HG02610 (cell line): ENCODE measurements at regions not wholly inside any gene's neighbourhood (a gene's known extent, or its start where the extent isn't known, plus 50 kb on each side); places are given as distances from the start of the nearest gene placed in this dataset.

Source experiments
- ATAC-seq: cut with Tn5 transposase; IDR thresholded peaks from one replicate; pipeline ENCODE4 v1.9.1; 2021; ENCODE audit warnings: mild to moderate bottlenecking, moderate library complexity; ENCODE audit not compliant: unreplicated experiment

DNA sequence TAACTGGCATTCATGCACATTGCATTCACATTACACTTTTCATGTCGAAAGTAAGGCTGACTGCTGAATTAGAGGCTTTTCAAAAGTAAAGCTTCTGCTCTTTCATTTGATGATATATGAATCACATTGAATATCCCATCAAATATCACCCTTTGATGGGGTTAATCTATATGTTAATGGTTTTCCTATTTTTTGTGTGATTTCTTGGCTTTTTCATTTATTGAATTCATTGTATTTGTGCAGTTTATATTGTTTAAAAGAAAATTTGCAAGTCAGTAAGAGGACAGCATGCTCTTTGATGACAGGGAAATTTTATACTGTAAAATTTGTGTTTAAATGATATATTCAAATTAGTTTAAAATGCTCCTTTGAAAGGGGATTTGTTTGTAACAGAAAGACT lies 344.1 kb downstream of the PCDH10 start:
- ATAC-seq: no peak

DNA sequence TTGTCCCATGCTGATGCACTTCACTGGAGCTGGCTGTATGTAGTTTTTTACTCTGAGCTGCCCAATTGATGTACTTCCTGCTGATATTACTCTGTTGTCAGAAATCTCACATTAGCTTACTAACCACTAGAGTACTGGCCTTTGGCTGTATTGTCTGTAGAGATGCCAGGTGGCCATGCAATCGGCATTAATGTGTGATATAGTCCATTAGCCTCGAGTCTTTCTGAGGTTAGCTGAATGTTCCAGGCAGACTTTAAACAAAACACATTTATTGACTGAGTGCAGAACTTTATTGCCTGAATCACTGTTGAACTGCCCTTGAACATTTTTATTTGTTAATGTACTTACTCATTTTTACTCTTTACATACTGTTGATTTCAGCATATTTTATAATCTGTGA lies 335.2 kb downstream of the PCDH10 start:
- ATAC-seq: no peak

DNA sequence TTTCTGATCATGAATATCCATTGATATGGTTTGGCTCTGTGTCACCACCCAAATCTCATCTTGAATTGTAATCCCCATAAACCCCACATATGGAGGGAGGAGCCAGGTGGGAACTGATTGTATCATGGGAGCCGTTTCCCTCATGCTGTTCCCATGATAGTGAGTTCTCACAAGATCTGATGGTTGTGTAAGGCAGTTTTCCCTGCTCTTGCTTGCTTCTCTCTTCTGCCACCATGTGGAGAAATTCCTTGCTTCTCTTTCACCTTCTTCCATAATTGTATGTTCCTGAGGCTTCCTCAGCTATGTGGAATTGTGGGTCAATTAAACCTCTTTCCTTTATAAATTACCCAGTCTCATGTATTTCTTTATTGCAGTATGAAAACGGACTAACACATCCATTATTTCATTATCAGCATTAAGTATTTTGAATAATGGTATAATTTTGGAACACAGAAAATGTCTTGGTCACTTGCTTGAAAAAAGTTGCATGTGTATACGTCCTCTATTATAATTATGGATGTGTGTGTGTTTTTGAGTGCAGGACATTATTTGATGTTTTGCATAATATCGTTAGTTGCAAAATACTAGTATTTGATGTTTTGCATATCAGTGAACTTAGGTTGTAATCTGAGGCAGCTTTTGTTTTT lies 334.6 kb downstream of the PCDH10 start:
- no peak for ATAC-seq

DNA sequence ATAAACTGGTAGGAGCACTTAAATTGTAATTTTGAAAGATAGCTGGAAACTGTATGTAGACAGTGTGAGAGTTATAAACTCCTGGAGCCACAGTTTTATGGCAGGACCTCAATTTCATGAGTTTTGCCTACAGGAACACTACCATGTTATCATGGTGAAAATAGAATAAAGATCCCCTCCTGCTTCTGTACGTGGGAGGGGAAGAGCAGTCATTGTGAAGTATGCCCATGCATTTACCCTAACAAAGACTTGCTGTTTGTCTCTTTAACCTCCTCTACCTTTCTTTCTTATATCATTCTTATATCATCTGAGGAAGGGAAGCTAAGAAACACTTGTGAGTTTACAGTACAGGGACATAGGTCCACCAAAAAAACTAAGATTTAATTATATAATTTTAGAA lies 327.0 kb downstream of the PCDH10 start:
- ATAC-seq: no peak

DNA sequence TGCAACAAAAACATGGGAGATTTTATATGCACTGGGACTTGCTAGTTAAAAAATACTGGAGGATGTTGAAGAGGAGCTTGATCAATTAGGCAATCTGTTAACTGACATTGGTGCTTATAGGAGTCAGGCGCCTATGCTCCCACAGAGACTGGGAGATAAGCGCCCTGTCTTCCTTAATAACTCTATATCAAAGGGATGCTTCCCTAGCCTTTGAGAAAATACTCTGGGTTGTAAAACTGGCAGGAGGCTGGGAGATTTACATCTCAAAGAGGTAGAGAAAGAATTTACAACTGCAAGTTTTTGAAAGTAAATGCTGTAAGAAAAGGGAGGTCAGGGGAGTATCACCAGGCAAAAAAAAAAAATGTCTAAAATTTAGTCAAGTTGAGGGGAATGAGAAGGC lies 325.4 kb downstream of the PCDH10 start:
- ATAC-seq: no peak

DNA sequence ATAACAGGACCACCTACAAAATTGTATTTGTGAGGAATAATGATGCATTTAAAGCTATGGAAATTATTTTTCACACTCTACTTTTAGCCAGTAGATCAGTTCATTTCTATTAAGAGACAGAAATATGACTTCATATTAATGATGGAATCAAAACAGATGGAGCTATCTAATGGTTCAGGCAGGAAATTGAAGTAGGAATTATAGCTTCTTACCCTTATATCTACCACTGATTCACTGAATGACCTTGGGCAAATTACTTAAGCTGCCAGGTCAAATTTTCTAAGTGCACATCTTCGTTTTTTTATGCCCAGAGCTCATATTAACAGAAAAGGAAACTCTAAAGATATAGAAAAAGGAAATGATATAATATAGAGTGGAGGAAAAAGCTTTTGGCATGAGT lies 323.1 kb downstream of the PCDH10 start:
- no peak for ATAC-seq

DNA sequence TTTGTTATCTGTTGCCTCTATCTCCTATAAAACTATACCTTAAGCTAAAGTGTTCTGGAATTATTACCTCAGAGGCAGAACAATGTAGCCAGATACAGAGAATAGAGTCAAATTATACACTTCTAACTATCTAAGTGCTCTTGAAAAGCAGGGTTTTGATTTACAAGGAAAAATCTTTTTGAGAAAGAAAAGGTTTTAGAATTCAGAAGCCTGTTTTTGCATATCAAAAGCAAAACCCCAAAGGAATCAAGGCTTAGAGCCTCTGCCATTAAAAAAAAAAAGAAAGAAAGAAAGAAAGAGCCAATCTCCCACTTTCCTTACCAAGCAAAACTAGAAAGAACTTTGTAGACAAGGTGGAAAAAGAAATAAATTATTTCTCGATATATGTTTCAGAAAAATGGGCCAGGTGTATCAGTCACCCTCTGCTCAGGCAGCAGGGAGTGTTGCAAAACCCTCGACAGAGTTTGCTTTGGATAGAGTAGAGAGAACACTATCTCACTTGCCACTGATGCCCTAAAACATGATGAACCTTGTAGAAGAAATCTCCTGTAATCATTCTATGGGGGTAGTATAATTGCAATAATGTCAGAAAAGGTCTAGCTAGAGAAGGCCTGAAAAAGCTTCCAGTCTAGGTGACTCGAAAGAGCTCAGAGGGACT lies 318.3 kb downstream of the PCDH10 start:
- ATAC-seq: no peak

DNA sequence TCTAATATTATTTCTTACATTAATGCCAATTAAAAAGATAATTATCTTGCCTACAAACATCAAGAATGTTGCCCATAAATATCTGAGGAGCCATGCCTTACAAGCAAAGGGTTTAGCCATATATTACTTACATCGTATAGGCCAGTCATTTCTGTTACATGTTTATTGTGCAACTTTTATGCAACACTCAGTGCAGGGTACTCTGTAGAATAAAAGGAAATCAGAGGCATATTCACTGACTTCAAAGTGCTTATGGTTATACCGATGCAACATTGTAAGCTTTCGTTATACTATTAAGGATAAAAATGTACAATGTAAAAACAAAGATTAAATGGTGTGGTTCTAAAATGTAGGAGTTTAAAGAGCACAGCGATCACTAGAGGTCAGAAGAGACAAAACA lies 315.9 kb downstream of the PCDH10 start:
- no peak for ATAC-seq

DNA sequence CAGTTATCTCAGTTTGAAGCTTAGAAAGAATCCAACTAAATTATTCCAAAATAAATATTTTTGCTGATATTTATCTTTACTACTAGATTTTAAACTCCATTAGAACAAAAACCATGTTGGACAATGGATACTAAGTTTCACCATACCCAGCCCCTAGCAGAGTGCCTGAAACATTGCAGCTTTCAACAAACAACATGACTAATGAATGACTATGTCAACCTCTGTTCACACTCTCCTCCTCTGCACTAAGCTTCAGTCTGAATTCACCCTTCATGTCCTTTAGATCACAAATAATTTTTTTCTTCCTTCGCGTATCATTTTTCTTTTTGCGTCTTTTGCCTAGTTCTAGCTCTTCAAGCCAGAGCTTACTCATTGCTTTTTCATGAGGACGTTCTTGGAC lies 315.2 kb downstream of the PCDH10 start:
- ATAC-seq: no peak

DNA sequence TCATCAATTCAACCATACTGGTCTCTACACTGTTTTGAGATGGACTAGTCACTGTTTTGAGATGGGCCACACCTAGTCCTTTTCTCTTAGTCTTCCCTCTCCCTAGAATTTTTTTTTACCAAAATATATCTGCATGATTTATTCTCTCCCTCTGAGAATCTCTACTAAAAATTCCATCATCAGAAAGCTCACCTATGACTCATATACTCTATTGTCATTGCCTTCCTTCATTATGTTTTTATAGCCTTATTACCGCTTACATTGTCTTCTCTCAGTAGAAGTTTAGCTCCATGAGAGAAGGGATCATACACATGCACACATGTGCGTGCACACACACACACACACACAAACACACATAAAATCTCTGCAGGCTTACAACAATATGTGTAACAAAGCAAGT lies 303.6 kb downstream of the PCDH10 start:
- no peak for ATAC-seq

DNA sequence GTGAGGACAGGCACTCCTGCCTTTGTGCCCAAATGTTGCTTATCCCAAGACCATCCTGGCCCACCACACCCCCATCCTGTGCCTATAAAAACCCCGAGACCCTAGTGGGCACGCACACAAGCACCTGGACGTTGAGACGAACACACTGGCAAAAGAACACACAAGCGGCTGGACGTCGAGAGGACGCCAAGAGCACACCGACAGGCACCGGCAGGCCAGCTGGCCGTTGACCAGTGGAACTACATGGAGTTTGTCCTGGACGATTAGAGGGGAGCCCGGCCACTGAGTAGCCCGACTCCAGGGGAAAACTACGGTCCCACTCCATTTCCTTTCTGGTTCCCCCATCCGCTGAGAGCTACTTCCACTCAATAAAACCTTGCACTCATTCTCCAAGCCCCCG lies 301.7 kb downstream of the PCDH10 start:
- no peak for ATAC-seq

DNA sequence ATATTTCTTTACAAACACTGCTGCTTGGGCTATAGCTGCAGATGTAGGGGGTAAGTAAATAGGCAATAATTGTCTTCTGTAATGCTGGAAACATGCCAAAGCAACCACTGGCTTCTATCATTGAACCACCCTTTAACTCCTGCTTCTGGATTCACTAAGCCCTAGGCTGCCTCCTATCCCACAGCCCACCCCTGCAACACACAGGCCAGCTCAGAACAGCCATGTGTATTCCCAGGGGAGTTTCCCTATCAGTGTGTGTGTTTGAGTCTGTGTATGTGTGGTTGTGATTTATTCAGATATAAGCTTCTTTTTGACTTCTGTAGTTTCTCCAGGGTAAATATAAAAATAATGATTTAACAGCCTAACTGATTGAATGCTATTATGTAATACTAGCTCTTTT lies 291.3 kb downstream of the PCDH10 start:
- ATAC-seq: no peak

DNA sequence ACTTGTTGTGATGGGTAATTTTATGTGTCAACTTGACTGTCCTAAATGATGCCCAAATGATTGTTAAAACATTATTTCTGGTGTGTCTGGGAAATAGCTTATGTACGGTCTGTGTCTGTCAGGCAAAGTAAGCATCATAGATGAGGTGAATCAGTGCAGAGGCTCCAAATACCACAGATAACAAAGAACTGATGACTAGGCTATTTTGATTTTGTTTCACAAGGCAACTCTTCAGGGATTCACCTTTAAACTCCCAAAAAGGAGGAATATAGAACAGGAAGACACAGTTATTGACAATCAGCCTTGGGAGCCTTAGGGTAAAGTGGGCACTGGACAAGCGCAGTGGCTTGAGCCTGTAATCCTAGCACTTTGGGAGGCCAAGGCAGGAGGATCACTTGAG lies 290.7 kb downstream of the PCDH10 start:
- no peak for ATAC-seq

DNA sequence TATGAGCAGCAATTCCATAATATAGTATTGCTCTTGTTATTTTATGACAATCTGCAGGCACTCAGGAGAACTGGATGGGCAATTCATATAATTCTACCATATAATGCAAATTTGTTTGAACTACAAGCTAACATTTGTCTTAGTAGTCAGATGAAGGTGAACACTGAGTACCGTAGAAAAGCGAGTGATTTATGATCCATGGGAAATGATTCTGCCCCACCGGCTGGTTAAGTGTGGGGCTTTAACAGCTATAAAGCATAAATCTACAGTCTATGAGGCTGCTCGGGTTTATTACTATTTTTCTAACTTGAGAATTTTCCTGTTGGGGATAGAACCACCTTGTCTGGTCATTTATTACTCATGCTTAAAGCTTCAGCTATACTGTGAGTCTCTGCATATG lies 275.5 kb downstream of the PCDH10 start:
- ATAC-seq: no peak

DNA sequence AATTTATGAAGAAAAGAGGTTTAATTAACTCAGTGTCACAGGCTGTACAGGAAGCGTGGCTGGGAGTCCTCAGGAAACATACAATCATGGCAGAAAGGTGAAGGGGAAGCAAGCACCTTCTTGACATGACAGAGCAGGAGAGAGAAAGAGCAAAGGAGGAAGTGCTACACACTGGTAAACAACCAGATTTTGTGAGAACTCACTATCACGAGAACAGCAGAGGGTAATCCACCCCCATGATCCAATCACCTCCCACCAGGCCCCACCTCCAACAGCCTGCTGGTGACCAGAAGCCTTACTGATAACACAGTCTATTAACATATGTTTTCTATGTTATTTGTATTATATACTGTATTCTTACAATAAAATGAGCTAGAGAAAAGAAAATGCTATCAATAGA lies 254.8 kb downstream of the PCDH10 start:
- ATAC-seq: no peak

DNA sequence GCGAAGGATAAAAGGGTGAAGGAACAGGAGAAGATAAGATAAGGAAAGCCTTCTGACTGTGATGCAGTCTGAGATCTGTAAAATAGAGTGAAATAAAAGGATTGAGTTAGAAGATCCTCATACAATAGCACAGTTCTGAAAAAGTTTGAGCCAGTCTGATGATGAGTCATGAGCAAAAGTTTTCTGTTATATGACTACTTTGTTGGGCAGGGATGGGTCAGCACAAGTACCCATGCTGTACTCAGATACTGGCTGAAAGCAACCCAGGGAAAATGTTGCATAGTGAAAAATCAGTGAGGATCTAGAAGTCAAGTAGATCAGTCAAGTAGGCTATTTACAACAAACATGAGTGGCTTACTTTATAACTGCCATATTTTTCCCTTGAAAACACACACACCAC lies 253.5 kb downstream of the PCDH10 start:
- no peak for ATAC-seq

DNA sequence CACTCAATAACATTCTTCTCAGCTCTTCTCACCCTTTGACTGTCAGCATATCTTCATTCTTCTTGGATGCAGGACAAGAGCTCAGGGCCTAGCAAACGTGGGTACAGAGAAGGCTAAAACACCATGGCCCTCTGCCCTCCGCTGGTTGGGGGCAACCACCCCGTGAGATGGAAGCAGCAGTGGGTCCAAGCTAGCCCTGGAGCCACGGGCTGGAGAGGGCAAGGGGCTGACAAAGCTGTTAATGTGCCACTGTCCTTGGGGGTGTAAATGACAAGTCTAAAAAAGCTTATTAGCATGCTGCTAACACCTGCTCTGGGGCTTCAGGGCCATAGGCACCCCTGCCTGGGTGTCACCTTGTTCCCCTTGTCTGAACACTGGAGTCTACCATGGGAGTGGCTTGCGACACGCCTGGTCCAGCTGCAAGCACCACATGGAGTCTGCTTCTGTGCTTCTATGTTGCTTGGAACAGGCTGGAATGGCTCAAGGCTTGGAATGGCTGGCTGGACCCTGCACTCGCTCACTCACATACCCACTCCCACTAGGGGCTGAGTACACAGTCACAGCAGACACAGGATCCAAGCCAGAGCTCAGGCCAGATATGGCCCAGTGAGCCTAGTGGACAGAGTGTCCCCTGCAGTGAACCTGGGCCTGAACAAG lies 246.0 kb downstream of the PCDH10 start:
- ATAC-seq: no peak

DNA sequence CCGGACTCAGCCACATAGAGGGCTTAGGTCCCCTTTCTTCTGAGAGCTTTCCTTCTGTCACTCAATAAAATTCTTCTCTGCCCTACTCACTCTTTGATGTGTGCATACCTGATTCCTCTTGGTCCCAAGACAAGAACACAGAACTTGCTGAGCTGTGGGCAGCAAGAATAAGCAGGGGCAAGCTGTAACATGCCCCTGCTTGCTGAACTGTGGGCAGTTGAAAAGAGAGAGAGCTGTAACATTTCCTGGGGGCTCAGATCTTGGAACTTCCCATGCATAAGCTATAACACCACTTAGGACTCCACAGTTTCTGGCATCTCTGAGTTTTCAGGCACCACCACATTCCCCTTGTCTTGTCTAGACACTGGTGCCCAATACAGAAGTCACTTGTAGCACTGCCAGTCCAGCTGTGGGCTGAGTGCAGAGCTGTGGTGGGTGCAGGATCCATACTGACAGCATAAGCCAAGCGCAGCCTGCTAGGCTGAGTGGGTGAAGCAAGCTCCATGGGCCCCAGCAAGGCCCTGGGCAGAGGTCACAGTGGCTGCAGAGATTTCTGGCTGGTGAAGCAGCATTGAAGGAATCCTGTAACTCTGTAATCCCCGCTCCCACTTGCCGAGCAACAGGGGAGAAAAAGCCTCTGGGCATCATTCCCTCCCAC lies 241.2 kb downstream of the PCDH10 start:
- no peak for ATAC-seq

DNA sequence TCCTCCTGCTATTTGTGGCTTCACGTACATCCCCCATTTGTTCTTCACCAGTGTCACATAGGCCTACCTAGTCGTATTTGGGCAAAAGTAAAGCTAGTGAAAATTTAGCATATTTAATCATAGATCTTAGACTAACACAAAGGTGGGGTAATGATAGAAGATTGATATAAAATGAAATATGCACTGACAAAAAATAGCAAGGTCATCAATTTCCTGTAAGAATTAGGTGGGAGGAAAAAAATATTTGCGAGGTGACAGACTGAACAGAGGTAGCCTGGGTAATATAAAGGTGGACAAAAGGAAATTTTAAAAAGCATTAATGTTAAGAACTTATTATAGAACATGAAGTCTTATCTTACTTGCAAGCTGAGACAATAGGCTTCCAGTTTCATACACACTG lies 239.9 kb downstream of the PCDH10 start:
- ATAC-seq: no peak

DNA sequence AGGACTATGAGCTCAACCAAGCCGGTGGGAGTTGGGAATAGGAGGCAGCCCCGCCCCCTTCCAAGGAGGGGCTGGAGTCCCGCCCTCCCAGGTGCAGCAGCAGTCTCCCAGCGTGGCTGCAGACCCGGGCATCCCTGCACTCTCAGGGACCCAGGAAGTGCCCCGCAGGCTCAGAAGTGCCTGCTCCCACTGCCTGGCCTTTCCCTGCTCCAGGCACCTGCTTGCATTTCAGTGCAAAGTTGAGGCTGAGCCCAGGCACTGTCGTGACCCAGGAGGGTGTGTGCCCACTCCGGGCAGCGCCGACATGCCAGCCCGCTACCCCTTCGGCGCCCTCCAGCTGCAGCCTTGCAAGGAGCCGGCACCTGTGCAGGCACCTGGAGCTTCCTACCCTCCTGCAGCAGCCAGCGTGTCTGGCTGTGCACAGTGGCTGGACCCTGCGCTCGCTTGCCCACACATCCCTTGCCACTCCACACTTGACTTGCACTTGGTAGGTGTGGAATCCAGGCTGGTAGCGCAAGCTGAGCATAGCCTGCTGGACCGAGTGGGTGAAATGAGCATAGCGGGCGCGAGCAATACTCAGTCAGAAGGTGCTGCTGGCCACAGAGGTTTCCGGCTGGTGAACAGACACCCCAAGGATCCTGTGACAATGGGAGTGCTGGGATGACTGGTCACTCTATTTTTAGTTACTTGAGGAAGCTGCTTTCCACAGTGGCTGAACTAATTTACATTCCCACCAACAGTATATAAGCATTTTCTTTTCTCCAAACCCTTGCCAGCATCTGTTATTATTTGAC lies 236.3 kb downstream of the PCDH10 start:
- ATAC-seq: no peak
